ENCODE measurements at regions not wholly inside any gene's neighbourhood (a gene's known extent, or its start where the extent isn't known, plus 50 kb on each side); places are given as distances from the start of the nearest gene placed in this dataset.

DNA sequence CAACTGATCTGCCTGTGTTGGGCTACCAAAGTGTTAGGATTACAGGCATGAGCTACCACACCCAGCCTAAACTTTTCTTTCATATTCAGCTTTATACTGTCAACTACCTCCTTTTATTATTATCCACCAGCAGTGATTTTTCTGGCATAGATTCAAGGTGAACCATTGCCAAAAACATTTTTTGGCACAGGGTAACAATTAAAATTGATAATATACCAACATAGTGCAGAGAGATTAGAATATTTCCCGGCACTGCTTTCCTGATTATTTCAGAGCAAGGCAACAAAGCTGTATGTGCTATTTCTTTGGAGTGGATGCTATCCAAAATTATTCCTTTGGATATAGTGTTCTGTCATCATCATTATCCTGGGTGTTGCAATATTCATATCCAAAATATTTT, 781.6 kb upstream of the SOX9 start:
- TF ChIP-seq, protein P1, sequence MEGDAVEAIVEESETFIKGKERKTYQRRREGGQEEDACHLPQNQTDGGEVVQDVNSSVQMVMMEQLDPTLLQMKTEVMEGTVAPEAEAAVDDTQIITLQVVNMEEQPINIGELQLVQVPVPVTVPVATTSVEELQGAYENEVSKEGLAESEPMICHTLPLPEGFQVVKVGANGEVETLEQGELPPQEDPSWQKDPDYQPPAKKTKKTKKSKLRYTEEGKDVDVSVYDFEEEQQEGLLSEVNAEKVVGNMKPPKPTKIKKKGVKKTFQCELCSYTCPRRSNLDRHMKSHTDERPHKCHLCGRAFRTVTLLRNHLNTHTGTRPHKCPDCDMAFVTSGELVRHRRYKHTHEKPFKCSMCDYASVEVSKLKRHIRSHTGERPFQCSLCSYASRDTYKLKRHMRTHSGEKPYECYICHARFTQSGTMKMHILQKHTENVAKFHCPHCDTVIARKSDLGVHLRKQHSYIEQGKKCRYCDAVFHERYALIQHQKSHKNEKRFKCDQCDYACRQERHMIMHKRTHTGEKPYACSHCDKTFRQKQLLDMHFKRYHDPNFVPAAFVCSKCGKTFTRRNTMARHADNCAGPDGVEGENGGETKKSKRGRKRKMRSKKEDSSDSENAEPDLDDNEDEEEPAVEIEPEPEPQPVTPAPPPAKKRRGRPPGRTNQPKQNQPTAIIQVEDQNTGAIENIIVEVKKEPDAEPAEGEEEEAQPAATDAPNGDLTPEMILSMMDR (IDR thresholded peaks at IDR 0.05), result no peak
- TF ChIP-seq POLR2A (IDR thresholded peaks at IDR 0.05), result no peak
